ENCODE measurements at regions not wholly inside any gene's neighbourhood (a gene's known extent, or its start where the extent isn't known, plus 50 kb on each side); places are given as distances from the start of the nearest gene placed in this dataset.
"Not testable (repeated sequence)": the region's sequence is repeated elsewhere in the genome, so short reads cannot be mapped to it uniquely, and the experiment has no call there.

GRCh38 chr21:35716876-35717565, 343.3 kb downstream of the SETD4 start:
- no peak overlapping the region for H3K4me3 ChIP-seq (ENCODE audit: low read depth, low read length)
- H3K4me1 ChIP-seq (ENCODE audit: control insufficient read depth, insufficient read depth, low read length), result no peaks in the 10 kb centered on the region; the same call in 1 of the 2 replicates
- H3K9me3 ChIP-seq (ENCODE audit: control insufficient read depth, insufficient read depth, low read depth, low read length), result 0 out of 2 replicates have a peak, but pooled peaks cover 5% of the 10 kb centered on the region
- H3K27ac ChIP-seq (ENCODE audit: low read depth, low read length), result no peak overlapping the region
- H3K36me3 ChIP-seq (ENCODE audit: control insufficient read depth, insufficient read depth, low read length), result no peaks in the 10 kb centered on the region
- no peak overlapping the region for H3K9ac ChIP-seq (ENCODE audit: low read length)
- peaks cover 26% of the 10 kb centered on the region for H3K27me3 ChIP-seq (ENCODE audit: control insufficient read depth, insufficient read depth, low read length)

- Histone ChIP-seq H3K9ac (ENCODE audit: low read length) (no peak overlapping the region), H3K4me1 (ENCODE audit: control insufficient read depth, insufficient read depth, low read length) (no peaks in the 10 kb centered on the region; the same call in 1 of the 2 replicates), H3K27ac (ENCODE audit: low read depth, low read length) (no peak overlapping the region), H3K36me3 (ENCODE audit: control insufficient read depth, insufficient read depth, low read length) (no peaks in the 10 kb centered on the region), H3K27me3 (ENCODE audit: control insufficient read depth, insufficient read depth, low read length) (peaks cover 26% of the 10 kb centered on the region), H3K4me3 (ENCODE audit: low read depth, low read length) (no peak overlapping the region), H3K9me3 (ENCODE audit: control insufficient read depth, insufficient read depth, low read depth, low read length) (no peaks in the 10 kb centered on the region)
Observed at GRCh38 chr21:35713914-35714313, 346.4 kb downstream of the SETD4 start.

- Histone ChIP-seq H3K27ac (ENCODE audit: low read depth, low read length) (no peak overlapping the region), H3K9me3 (ENCODE audit: control insufficient read depth, insufficient read depth, low read depth, low read length) (no peaks in the 10 kb centered on the region), H3K4me3 (ENCODE audit: low read depth, low read length) (no peak overlapping the region), H3K27me3 (ENCODE audit: control insufficient read depth, insufficient read depth, low read length) (peaks cover 20% of the 10 kb centered on the region), H3K4me1 (ENCODE audit: control insufficient read depth, insufficient read depth, low read length) (no peaks in the 10 kb centered on the region), H3K36me3 (ENCODE audit: control insufficient read depth, insufficient read depth, low read length) (no peaks in the 10 kb centered on the region), H3K9ac (ENCODE audit: low read length) (no peak overlapping the region)
Observed at GRCh38 chr21:35711661-35712060, 348.7 kb downstream of the SETD4 start.

- Histone ChIP-seq H3K4me3 (ENCODE audit: low read depth, low read length) (no peak overlapping the region), H3K9ac (ENCODE audit: low read length) (no peak overlapping the region), H3K27ac (ENCODE audit: low read depth, low read length) (no peak overlapping the region), H3K4me1 (ENCODE audit: control insufficient read depth, insufficient read depth, low read length) (no peaks in the 10 kb centered on the region), H3K36me3 (ENCODE audit: control insufficient read depth, insufficient read depth, low read length) (no peaks in the 10 kb centered on the region), H3K9me3 (ENCODE audit: control insufficient read depth, insufficient read depth, low read depth, low read length) (no peaks in the 10 kb centered on the region), H3K27me3 (ENCODE audit: control insufficient read depth, insufficient read depth, low read length) (peaks cover 16% of the 10 kb centered on the region)
Observed at GRCh38 chr21:35711213-35711612, 349.1 kb downstream of the SETD4 start.

- not testable (repeated sequence) for H3K4me3 ChIP-seq (ENCODE audit: low read depth, low read length); H3K9me3 ChIP-seq (ENCODE audit: control insufficient read depth, insufficient read depth, low read depth, low read length)
Observed at GRCh38 chr21:35709990-35710389, 350.3 kb downstream of the SETD4 start.

GRCh38 chr21:35705888-35706287, 354.4 kb downstream of the SETD4 start:
- Histone ChIP-seq H3K9me3 (ENCODE audit: control insufficient read depth, insufficient read depth, low read depth, low read length) (no peaks in the 10 kb centered on the region), H3K4me3 (ENCODE audit: low read depth, low read length) (no peak overlapping the region), H3K27me3 (ENCODE audit: control insufficient read depth, insufficient read depth, low read length) (no peaks in the 10 kb centered on the region), H3K9ac (ENCODE audit: low read length) (no peak overlapping the region), H3K4me1 (ENCODE audit: control insufficient read depth, insufficient read depth, low read length) (no peaks in the 10 kb centered on the region), H3K36me3 (ENCODE audit: control insufficient read depth, insufficient read depth, low read length) (no peaks in the 10 kb centered on the region), H3K27ac (ENCODE audit: low read depth, low read length) (no peak overlapping the region)

More at GRCh38 chr21:35709990-35710389, 350.3 kb downstream of the SETD4 start:
- H3K4me1 ChIP-seq (ENCODE audit: control insufficient read depth, insufficient read depth, low read length); H3K27ac ChIP-seq (ENCODE audit: low read depth, low read length); H3K9ac ChIP-seq (ENCODE audit: low read length); H3K27me3 ChIP-seq (ENCODE audit: control insufficient read depth, insufficient read depth, low read length); H3K36me3 ChIP-seq (ENCODE audit: control insufficient read depth, insufficient read depth, low read length): not testable (repeated sequence)

- Histone ChIP-seq H3K4me3 (ENCODE audit: low read depth, low read length) (no peak overlapping the region), H3K27me3 (ENCODE audit: control insufficient read depth, insufficient read depth, low read length) (no peaks in the 10 kb centered on the region), H3K27ac (ENCODE audit: low read depth, low read length) (no peak overlapping the region), H3K36me3 (ENCODE audit: control insufficient read depth, insufficient read depth, low read length) (no peaks in the 10 kb centered on the region), H3K4me1 (ENCODE audit: control insufficient read depth, insufficient read depth, low read length) (no peaks in the 10 kb centered on the region), H3K9ac (ENCODE audit: low read length) (no peak overlapping the region), H3K9me3 (ENCODE audit: control insufficient read depth, insufficient read depth, low read depth, low read length) (no peaks in the 10 kb centered on the region)
Observed at GRCh38 chr21:35705237-35705887, 355.0 kb downstream of the SETD4 start.

- Histone ChIP-seq H3K27me3 (ENCODE audit: control insufficient read depth, insufficient read depth, low read length) (no peaks in the 10 kb centered on the region), H3K36me3 (ENCODE audit: control insufficient read depth, insufficient read depth, low read length) (no peaks in the 10 kb centered on the region)
Observed at GRCh38 chr21:35703704-35704103, 356.6 kb downstream of the SETD4 start.

GRCh38 chr21:35699361-35699760, 361.0 kb downstream of the SETD4 start:
- H3K4me1 ChIP-seq (ENCODE audit: control insufficient read depth, insufficient read depth, low read length), result no peaks in the 10 kb centered on the region
- no peaks in the 10 kb centered on the region for H3K9me3 ChIP-seq (ENCODE audit: control insufficient read depth, insufficient read depth, low read depth, low read length)
- no peak overlapping the region for H3K9ac ChIP-seq (ENCODE audit: low read length)
- no peak overlapping the region for H3K4me3 ChIP-seq (ENCODE audit: low read depth, low read length)
- no peaks in the 10 kb centered on the region for H3K36me3 ChIP-seq (ENCODE audit: control insufficient read depth, insufficient read depth, low read length)
- H3K27ac ChIP-seq (ENCODE audit: low read depth, low read length), result no peak overlapping the region
- no peaks in the 10 kb centered on the region for H3K27me3 ChIP-seq (ENCODE audit: control insufficient read depth, insufficient read depth, low read length)

More at GRCh38 chr21:35703704-35704103, 356.6 kb downstream of the SETD4 start:
- no peaks in the 10 kb centered on the region for H3K9me3 ChIP-seq (ENCODE audit: control insufficient read depth, insufficient read depth, low read depth, low read length)
- no peaks in the 10 kb centered on the region for H3K4me1 ChIP-seq (ENCODE audit: control insufficient read depth, insufficient read depth, low read length)
- H3K4me3 ChIP-seq (ENCODE audit: low read depth, low read length), result no peak overlapping the region
- no peak overlapping the region for H3K27ac ChIP-seq (ENCODE audit: low read depth, low read length)
- no peak overlapping the region for H3K9ac ChIP-seq (ENCODE audit: low read length)

- Histone ChIP-seq H3K9me3 (ENCODE audit: control insufficient read depth, insufficient read depth, low read depth, low read length) (no peaks in the 10 kb centered on the region), H3K36me3 (ENCODE audit: control insufficient read depth, insufficient read depth, low read length) (no peaks in the 10 kb centered on the region), H3K27me3 (ENCODE audit: control insufficient read depth, insufficient read depth, low read length) (no peaks in the 10 kb centered on the region), H3K4me1 (ENCODE audit: control insufficient read depth, insufficient read depth, low read length) (peaks cover 3% of the 10 kb centered on the region; the same call in 1 of the 2 replicates), H3K27ac (ENCODE audit: low read depth, low read length) (no peak overlapping the region), H3K9ac (ENCODE audit: low read length) (no peak overlapping the region), H3K4me3 (ENCODE audit: low read depth, low read length) (no peak overlapping the region)
Observed at GRCh38 chr21:35697321-35697808, 363.0 kb downstream of the SETD4 start.

- no peak overlapping the region for H3K9ac ChIP-seq (ENCODE audit: low read length)
- H3K4me3 ChIP-seq (ENCODE audit: low read depth, low read length), result no peak overlapping the region
- no peaks in the 10 kb centered on the region for H3K36me3 ChIP-seq (ENCODE audit: control insufficient read depth, insufficient read depth, low read length)
- H3K4me1 ChIP-seq (ENCODE audit: control insufficient read depth, insufficient read depth, low read length), result peaks cover 6% of the 10 kb centered on the region; the same call in 1 of the 2 replicates
- no peak overlapping the region for H3K27ac ChIP-seq (ENCODE audit: low read depth, low read length)
- no peaks in the 10 kb centered on the region for H3K9me3 ChIP-seq (ENCODE audit: control insufficient read depth, insufficient read depth, low read depth, low read length)
- H3K27me3 ChIP-seq (ENCODE audit: control insufficient read depth, insufficient read depth, low read length), result no peaks in the 10 kb centered on the region
Observed at GRCh38 chr21:35696644-35697043, 363.7 kb downstream of the SETD4 start.
